GM18868 (cell line): ENCODE measurements at regions not wholly inside any gene's neighbourhood (a gene's known extent, or its start where the extent isn't known, plus 50 kb on each side); places are given as distances from the start of the nearest gene placed in this dataset.
"Not testable (repeated sequence)": the region's sequence is repeated elsewhere in the genome, so short reads cannot be mapped to it uniquely, and the experiment has no call there.

Experiments used
- ATAC-seq: cut with Tn5 transposase; IDR thresholded peaks from one replicate; pipeline ENCODE4 v1.9.1; 2021; ENCODE audit warnings: mild to moderate bottlenecking, moderate library complexity; ENCODE audit not compliant: unreplicated experiment

GRCh38 chr11:91394073-91394726 is 830.4 kb upstream of the FAT3 start:
- no peak for ATAC-seq

GRCh38 chr11:91382946-91383345 is 841.7 kb upstream of the FAT3 start:
- no peak for ATAC-seq

DNA sequence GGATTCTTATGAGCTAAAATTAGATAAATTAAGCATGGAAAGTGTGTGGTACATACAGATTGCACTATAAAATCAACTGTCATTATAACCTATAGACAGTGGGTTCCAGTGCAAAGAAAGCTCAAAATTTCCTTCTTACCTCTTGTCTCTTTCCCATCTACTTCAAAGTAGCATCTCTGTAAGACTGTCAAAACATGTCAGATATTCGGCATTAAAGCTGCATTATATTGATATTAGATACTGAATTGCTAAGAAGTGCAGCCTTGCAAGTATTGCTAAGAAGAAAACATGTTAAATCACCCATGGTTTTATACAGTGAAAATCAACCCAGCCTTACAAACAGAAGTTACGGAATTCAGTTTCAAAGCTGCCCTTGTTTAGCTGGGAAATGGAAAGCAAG is 849.8 kb upstream of the FAT3 start:
- no peak for ATAC-seq

DNA sequence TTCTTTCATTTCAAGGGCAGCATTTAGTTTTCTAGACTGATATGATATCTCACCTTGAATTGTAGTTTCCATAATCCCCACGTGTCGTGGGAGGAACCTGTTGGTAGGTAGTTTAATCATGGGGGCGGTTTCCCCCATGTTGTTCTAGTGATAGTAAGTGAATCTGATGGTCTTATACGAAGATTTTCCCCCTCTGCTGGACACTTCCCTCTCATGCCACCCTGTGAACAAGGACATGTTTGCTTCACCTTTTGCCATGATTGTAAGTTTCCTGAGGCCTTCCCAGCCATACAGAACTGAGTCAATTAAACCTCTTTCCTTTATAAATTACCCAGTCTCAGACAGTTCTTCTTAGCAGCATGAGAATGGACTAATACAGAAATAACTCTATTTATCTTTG is 851.1 kb upstream of the FAT3 start:
- ATAC-seq = no peak

DNA sequence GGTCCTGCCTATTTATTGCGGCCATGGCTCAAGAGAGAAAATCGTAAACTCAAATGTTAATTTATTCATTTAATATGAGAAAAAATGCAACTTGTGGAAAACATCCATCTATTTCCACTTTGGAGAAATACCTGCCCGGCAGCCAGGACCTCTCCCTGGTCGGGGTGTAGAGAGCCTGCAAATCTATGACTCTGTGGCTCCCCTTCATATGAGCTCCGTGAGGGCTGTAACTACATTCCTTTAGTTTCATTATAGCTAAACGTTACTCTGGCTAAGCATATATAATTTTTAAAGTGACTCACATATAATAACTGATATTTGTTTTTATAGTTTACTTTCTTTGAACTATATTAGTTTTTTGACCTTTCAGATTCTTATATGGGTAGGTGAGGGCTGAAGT is 857.8 kb upstream of the FAT3 start:
- no peak for ATAC-seq

- ATAC-seq = no peak
Observed at GRCh38 chr11:91365986-91366585, 858.5 kb upstream of the FAT3 start.

DNA sequence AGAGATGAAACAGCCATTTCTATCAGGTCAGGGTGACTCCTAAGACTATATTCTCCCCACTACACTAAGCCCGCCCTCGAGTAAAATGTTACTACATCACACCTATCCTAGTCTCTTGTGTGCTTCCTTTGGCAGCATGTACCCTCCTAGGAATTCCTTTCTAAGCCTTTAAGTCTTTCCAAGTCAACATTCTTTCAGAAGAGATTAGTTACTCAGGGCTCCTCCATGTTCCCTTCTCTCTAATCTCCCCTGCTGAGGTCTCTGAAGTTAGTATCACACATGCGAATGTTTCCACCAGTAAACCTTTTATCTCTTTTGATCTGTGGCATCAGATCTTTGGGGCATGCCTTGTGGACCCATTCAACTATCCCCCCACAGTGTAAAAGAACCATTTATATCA is 873.7 kb upstream of the FAT3 start:
- no peak for ATAC-seq

DNA sequence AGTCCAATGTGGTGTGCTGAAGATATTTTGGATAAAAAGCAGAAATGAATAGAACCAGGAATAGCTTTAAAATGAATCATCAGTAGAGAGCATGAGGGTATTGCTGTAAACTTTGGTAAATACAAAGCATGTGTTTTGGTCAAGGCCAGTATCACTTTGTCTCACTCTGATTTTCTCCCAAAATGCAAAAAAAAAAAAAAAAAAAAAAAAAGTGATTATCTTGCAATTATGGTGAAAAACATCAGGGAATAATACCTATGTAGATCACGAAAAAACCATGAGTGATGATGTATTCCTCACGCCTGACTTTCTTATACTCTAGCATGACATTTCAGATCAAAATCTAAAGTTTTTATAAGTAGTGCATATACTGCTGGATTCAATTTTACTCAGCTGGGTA is 897.9 kb upstream of the FAT3 start:
- ATAC-seq = no peak

DNA sequence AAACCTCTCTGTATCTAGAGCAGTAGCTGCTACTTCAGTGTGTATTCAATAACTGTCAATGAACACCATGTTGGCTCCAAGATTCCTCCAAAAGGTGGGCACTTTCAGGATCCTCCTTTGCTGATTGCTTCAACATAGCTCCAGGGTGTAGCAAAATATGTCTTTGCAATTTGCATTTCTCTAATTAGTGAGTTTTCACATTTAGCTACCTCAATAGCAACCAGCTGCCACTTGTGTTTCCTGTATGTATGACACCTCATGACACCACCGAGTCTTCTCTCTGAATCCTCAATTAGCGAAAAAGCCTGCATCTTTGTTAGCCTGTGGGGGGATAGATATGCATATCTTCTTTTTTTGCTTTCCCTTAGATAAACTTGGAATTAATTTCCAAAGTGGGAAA is 898.3 kb upstream of the FAT3 start:
- no peak for ATAC-seq

DNA sequence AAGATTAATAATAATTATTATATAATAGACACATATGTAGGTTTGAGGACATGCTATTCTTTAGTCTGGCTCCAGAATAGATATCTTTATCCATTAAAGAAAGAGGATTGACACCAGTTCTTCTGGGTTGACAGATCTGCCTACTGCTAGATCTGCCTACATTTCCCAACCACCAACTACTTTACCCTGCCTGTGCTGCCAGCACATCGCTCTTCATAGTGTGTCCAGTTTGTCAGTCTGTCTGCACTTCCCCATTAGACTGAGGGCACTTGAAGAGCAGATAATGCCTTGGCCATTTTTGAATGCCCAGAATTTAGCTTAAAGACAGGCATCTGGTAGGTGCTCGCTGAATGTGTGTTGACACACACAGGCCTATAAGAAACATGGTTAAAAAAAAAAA is 910.1 kb upstream of the FAT3 start:
- no peak for ATAC-seq

DNA sequence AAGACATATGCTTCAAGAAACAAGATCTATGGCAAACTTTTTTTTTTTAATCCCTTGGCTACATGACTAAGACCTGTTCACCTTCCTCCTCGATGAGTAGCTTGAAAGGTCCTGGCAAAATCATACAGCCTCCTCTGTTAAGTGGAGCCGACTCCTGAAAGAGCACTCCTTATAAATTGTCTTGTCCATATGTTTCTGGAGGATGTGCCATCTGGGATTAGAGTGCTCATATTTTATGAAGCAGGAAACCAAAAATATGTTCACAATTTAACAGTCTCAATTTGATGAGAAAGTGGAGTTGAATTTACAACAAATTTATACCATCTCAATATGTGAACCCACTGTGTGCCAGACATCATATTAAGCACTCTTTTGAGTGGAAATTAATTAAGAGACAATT is 912.1 kb upstream of the FAT3 start:
- ATAC-seq = no peak

- ATAC-seq = no peak
Observed at GRCh38 chr11:91310085-91310484, 914.5 kb upstream of the FAT3 start.

- no peak for ATAC-seq
Observed at GRCh38 chr11:91308069-91308468, 916.5 kb upstream of the FAT3 start.

DNA sequence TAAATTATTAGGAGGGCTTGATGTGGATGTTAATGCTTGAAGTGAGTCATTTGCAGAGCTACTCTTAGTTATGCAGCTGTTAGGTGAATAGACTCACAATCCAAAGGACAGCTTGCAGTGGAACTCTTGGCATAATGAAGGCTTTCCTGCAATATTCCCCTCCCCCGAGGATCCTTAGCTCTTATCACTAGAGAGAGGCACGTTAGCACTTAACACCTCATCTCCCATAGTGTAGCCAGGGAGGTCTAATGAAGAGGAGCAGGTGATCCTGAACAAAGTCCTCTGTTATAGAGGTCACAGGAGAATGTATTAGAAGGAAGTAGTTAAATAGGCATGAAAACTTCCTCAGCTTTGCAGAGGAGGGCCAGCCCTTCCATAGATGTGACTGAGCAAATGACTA is 919.2 kb upstream of the FAT3 start:
- no peak for ATAC-seq

GRCh38 chr11:91303749-91304148 is 920.9 kb upstream of the FAT3 start:
- ATAC-seq = no peak

- peak; percentile 55 for ATAC-seq
Observed at GRCh38 chr11:91299980-91300379, 924.6 kb upstream of the FAT3 start.

- ATAC-seq = no peak
Observed at GRCh38 chr11:91296629-91297028, 928.0 kb upstream of the FAT3 start.

DNA sequence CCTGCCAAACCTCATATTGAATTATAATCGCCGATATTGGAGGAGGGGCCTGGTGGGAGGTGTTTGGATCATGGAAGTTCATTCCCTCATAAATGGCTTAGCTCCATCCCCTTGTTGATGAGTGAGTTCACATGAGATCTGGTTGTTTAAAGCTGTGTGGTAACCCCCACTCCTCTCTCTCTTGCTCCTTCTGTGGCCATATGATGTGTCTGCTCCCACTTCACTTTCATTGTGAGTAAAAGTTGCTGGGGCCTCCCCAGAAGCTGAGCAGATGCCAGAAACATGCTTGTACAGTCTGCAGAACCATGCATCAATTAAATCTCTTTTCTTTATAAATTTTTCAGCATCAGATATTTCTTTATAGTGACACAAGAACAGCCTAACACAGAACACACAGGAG is 929.0 kb upstream of the FAT3 start:
- ATAC-seq = peak; percentile 86

- ATAC-seq = no peak
Observed at GRCh38 chr11:91293119-91293518, 931.5 kb upstream of the FAT3 start.

GRCh38 chr11:91272089-91272488 is 952.5 kb upstream of the FAT3 start:
- ATAC-seq = no peak

- ATAC-seq = not testable (repeated sequence)
Observed at GRCh38 chr11:91268512-91269295, 955.9 kb upstream of the FAT3 start.

DNA sequence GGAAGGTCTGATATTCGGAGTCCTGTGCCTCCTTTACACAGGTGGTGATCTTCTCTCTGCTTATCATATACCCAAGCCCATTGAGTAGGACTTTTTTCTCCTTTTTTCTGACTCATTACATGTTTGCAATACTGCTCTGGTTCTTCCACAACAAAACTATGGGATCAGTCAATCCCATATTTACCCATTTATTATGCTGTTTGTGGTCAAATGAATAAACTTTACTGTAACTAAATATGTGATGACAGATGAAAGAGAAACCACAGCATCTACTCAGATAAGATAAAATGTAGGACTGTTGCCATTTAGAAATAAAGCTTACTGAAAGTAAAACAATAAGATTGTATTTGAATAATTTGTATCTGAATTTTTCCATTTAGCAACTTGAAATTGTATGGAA is 958.7 kb upstream of the FAT3 start:
- ATAC-seq = no peak
